ENCODE measurements at regions not wholly inside any gene's neighbourhood (a gene's known extent, or its start where the extent isn't known, plus 50 kb on each side); places are given as distances from the start of the nearest gene placed in this dataset.

DNA sequence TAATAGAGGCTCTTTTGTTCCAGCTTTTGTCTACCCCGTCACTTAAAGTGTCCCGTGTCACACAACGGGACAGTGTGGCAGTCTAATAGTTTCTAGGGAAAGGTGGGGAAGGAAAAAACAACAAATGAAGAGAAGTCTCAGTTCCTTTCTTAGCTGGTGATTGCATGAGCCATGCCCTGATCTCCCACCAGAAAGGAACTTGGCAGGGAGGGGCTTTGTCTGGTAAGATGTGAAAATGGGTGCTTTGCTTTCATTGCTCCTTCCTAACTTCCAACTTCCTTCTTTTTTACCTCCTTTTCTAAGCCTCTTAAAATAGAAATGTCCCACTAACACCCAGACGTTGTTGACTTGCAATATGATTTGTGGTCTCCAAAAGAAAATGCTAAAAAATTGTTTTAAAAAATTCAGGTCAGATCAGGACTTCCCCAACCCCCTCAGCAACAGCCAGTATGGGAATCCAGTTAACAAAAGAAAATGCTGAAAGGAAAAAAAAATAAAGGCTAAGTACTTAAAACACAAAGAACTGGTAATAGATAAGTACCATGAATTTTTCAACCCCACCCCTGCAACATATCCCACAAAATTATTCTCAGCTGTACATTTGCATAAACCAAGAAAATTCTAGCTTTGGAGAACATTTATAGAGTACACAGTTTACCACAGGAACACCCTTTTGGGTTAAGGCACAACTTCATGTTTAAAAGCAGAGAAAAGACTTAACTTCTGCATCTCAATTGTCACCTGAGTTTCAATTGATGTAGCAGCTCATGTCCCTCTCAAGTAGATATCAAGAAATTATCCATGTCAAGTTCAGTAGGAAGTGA, 106.2 kb downstream of the NIBAN1 start:
- no peak for DNase-seq (ENCODE audit: low read depth, low spot score)
- H3K4me3 Mint-ChIP-seq, result no peak overlapping the region
- H3K36me3 Mint-ChIP-seq (ENCODE audit: low read depth), result no peaks in the 10 kb centered on the region
- H3K27ac Mint-ChIP-seq (ENCODE audit: unreplicated experiment), result no peak overlapping the region
- H3K4me1 Mint-ChIP-seq, result no peaks in the 10 kb centered on the region
- TF ChIP-seq, protein P1, sequence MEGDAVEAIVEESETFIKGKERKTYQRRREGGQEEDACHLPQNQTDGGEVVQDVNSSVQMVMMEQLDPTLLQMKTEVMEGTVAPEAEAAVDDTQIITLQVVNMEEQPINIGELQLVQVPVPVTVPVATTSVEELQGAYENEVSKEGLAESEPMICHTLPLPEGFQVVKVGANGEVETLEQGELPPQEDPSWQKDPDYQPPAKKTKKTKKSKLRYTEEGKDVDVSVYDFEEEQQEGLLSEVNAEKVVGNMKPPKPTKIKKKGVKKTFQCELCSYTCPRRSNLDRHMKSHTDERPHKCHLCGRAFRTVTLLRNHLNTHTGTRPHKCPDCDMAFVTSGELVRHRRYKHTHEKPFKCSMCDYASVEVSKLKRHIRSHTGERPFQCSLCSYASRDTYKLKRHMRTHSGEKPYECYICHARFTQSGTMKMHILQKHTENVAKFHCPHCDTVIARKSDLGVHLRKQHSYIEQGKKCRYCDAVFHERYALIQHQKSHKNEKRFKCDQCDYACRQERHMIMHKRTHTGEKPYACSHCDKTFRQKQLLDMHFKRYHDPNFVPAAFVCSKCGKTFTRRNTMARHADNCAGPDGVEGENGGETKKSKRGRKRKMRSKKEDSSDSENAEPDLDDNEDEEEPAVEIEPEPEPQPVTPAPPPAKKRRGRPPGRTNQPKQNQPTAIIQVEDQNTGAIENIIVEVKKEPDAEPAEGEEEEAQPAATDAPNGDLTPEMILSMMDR (conservative IDR thresholded peaks at IDR 0.05), result no peak
- H3K9me3 Mint-ChIP-seq, result peaks cover 2% of the 10 kb centered on the region
- peaks cover 3% of the 10 kb centered on the region for H3K27me3 Mint-ChIP-seq (ENCODE audit: low read depth)

DNA sequence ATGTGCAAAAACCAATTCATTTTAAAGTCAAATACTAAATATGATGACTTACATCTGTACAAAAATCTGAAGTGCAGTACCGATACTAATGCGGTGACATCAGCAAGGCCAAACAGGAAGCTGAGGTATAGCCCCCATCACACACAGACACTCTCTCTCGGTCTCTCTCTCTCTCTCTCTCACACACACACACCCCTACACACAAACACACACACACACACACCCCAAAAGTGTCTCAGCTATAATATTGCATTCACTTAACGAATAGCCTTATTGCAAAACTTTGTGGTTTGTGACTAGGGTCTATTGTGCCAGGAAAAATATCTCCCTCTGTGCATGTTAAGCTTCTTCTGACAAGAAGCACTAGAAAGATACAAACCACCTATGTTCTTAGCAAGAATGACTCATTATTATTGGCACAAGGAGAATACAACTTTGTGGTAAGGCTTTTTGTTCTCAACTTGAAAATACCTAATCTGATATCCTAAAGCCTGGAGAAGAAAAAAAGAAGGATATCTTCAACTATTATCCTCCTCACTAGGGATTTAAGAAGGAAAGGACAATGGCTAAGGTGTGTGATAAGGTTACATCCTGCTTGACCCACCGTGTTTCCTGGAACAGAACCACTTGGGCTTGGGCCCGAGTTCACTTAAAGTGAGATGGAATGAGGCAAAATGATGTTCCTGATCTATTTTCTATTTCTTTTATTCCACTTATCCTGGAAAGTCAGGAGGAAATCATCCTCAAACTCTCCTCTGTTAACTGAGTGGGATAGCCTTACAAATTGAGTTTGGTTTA, 107.1 kb downstream of the NIBAN1 start:
- Mint-ChIP-seq H3K27ac (ENCODE audit: unreplicated experiment) (no peak overlapping the region), H3K4me1 (no peaks in the 10 kb centered on the region), H3K4me3 (no peak overlapping the region), H3K36me3 (ENCODE audit: low read depth) (no peaks in the 10 kb centered on the region), H3K27me3 (ENCODE audit: low read depth) (peaks cover 7% of the 10 kb centered on the region), H3K9me3 (peaks cover 2% of the 10 kb centered on the region)
- no peak for DNase-seq (ENCODE audit: low read depth, low spot score)
- TF ChIP-seq, protein P1 (conservative IDR thresholded peaks at IDR 0.05), result no peak

DNA sequence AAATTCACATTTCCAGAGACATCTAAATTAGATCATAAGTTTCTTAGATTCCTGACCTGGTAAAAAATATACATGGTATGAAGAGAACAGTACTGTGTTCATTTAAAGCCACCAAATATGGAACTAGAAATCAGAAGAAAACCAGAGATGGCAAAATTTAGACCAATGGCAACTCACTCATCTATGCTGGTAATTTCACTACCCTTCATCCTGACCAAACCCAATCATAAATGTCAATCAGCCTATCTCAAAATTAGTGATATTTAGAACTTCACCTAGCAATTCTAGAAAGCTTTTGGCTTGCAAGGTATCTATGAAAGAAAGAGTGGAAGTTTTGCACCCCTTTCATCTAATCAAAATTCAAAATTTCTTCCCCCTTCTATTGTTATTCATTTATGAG, 107.7 kb downstream of the NIBAN1 start:
- no peak for DNase-seq (ENCODE audit: low read depth, low spot score)
- Mint-ChIP-seq H3K27me3 (ENCODE audit: low read depth) (peaks cover 12% of the 10 kb centered on the region), H3K27ac (ENCODE audit: unreplicated experiment) (no peak overlapping the region), H3K36me3 (ENCODE audit: low read depth) (no peaks in the 10 kb centered on the region), H3K4me3 (no peak overlapping the region), H3K9me3 (peaks cover 2% of the 10 kb centered on the region), H3K4me1 (no peaks in the 10 kb centered on the region)
- TF ChIP-seq, protein P1 (conservative IDR thresholded peaks at IDR 0.05), result no peak

DNA sequence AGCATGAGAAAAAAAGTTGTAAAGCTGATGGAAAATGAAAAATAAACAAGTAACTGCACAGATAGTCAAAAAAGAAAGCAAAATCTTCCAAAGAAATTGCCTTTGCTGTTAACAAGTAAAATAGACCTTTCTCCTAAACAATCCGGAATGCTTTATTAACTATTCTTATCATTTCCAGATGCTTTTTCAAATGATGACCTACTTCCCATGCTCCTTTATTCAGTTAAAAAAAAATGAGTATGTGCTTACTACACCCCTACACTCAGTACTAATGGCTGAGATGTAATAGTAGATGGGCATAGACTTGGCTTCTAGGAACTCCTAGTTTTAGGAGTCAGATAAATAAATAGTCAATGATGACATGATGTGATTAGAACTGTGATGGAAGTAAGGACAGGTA, 108.5 kb downstream of the NIBAN1 start:
- Mint-ChIP-seq H3K4me3 (no peak overlapping the region), H3K9me3 (peaks cover 2% of the 10 kb centered on the region), H3K4me1 (no peaks in the 10 kb centered on the region), H3K36me3 (ENCODE audit: low read depth) (no peaks in the 10 kb centered on the region), H3K27ac (ENCODE audit: unreplicated experiment) (no peak overlapping the region), H3K27me3 (ENCODE audit: low read depth) (peaks cover 12% of the 10 kb centered on the region)
- TF ChIP-seq, protein P1 (conservative IDR thresholded peaks at IDR 0.05), result no peak
- DNase-seq (ENCODE audit: low read depth, low spot score), result no peak

DNA sequence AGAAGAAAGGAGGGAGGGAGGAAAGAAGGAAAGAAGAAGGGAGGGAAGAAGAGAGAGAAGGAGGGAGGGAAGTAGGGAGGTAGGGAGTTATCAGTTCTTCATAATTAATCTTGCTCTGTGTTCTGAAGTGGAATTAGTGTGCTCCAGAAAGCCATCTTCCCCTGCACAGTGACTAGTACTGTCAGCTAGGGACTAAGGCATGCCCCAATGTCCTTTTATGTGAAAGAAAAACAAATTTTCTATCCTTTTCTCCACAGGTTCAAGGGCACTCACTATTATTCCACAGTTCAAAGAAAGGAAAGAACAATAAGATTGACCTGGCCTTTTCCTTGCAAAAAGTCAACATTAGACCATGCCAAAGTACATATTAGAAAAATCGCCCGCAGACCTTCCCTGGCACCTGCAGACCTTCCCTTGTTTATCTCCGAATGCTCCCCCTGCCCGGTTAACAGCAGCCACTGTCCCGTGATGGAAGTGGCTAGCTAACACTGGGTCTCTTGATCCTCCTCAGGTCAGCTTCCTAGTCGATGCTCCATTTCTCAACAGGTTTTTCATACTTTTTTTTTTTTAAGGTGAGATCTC, 107.2 kb upstream of the EDEM3 start:
- no peak for DNase-seq (ENCODE audit: low read depth, low spot score)
- Mint-ChIP-seq H3K27me3 (ENCODE audit: low read depth) (peaks cover 15% of the 10 kb centered on the region), H3K9me3 (peaks cover 2% of the 10 kb centered on the region), H3K27ac (ENCODE audit: unreplicated experiment) (no peak overlapping the region), H3K36me3 (ENCODE audit: low read depth) (no peaks in the 10 kb centered on the region), H3K4me3 (no peak overlapping the region), H3K4me1 (no peaks in the 10 kb centered on the region)
- TF ChIP-seq, protein P1 (conservative IDR thresholded peaks at IDR 0.05), result no peak
